PC-9 (cell line): ENCODE measurements at regions not wholly inside any gene's neighbourhood (a gene's known extent, or its start where the extent isn't known, plus 50 kb on each side); places are given as distances from the start of the nearest gene placed in this dataset.

ENCODE experiments used
- EZH2 ChIP-seq: fragments of 200-600 bp; sonication (generic); IDR thresholded peaks from 2 replicates; pipeline ENCODE4 v1.8.0; 2017; ENCODE audit warnings: antibody characterized with exemption, low read depth
- TF ChIP-seq, protein P1 (sequence below): fragments of 200-600 bp; sonication (generic); conservative IDR thresholded peaks from 2 replicates; pipeline ENCODE4 v1.6.1; 2017; ENCODE audit warnings: mixed run types, antibody characterized with exemption, mild to moderate bottlenecking, moderate library complexity

DNA sequence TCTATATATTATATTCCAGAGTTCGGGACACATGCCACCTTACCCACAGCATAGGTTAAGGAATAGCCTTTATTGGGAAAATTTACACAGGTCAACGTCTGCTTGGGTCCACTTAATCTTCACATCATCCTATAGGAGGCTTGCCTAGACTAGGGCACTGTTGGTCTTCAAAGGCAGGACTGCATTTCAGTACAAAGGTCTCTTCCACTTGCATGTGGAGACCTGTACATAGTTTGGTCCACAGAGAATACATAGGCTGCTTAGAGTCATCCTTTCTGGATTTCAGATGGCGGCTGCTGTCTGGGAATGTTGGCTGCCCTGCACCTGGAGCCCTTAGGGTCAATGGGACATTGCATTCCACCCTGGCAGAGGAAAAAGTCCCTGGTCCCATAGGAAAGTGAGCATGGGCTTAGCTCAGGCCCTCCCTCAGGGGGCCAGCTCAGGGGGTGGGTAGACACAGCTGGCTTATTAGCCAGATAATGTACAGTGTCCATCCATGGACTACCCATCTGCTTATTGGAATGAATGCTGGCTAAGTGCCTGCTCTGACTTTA lies 75.3 kb upstream of the TGFBR2 start:
- TF ChIP-seq, protein P1, sequence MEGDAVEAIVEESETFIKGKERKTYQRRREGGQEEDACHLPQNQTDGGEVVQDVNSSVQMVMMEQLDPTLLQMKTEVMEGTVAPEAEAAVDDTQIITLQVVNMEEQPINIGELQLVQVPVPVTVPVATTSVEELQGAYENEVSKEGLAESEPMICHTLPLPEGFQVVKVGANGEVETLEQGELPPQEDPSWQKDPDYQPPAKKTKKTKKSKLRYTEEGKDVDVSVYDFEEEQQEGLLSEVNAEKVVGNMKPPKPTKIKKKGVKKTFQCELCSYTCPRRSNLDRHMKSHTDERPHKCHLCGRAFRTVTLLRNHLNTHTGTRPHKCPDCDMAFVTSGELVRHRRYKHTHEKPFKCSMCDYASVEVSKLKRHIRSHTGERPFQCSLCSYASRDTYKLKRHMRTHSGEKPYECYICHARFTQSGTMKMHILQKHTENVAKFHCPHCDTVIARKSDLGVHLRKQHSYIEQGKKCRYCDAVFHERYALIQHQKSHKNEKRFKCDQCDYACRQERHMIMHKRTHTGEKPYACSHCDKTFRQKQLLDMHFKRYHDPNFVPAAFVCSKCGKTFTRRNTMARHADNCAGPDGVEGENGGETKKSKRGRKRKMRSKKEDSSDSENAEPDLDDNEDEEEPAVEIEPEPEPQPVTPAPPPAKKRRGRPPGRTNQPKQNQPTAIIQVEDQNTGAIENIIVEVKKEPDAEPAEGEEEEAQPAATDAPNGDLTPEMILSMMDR: no peak
- no peak for TF ChIP-seq EZH2
